ENCODE measurements at regions not wholly inside any gene's neighbourhood (a gene's known extent, or its start where the extent isn't known, plus 50 kb on each side); places are given as distances from the start of the nearest gene placed in this dataset.

GRCh38 chr3:43863966-43864933 lies 173.5 kb downstream of the ABHD5 start:
- no peak for ATAC-seq
- intact Hi-C loops (cut with DNase I): no loop called here
- no peak for DNase-seq (ENCODE audit: low spot score)

- no peak for ATAC-seq
- intact Hi-C loops (cut with DNase I): no loop called here
- DNase-seq (ENCODE audit: low spot score): no peak
These were observed 174.6 kb downstream of the ABHD5 start for GRCh38 chr3:43865351-43865750.

GRCh38 chr3:43865887-43866528 lies 175.3 kb downstream of the ABHD5 start:
- ATAC-seq (no peak), DNase-seq (ENCODE audit: low spot score) (no peak)
- intact Hi-C loops (cut with DNase I): no loop called here

- DNase-seq (ENCODE audit: low spot score): no peak
- ATAC-seq: no peak
- intact Hi-C loops (cut with DNase I): no loop called here
These were observed 176.0 kb downstream of the ABHD5 start for GRCh38 chr3:43866529-43867353.

GRCh38 chr3:43867436-43868072 lies 176.8 kb downstream of the ABHD5 start:
- intact Hi-C loops (cut with DNase I): no loop called here
- ATAC-seq (no peak), DNase-seq (ENCODE audit: low spot score) (no peak)

- ATAC-seq (no peak), DNase-seq (ENCODE audit: low spot score) (no peak)
- intact Hi-C loops (cut with DNase I): no loop called here
These were observed 178.8 kb downstream of the ABHD5 start for GRCh38 chr3:43869491-43869890.

- intact Hi-C loops (cut with DNase I): no loop called here
- DNase-seq (ENCODE audit: low spot score) (no peak), ATAC-seq (no peak)
These were observed 179.4 kb downstream of the ABHD5 start for GRCh38 chr3:43870120-43870519.

GRCh38 chr3:43870844-43871626 lies 180.3 kb downstream of the ABHD5 start:
- DNase-seq (ENCODE audit: low spot score): no peak
- intact Hi-C loops (cut with DNase I): no loop called here
- ATAC-seq: no peak

- ATAC-seq: no peak
- no peak for DNase-seq (ENCODE audit: low spot score)
- intact Hi-C loops (cut with DNase I): no loop called here
These were observed 181.0 kb downstream of the ABHD5 start for GRCh38 chr3:43871627-43872245.

GRCh38 chr3:43872301-43872700 lies 181.6 kb downstream of the ABHD5 start:
- no peak for ATAC-seq
- intact Hi-C loops (cut with DNase I): no loop called here
- DNase-seq (ENCODE audit: low spot score): no peak

GRCh38 chr3:43872901-43873300 lies 182.2 kb downstream of the ABHD5 start:
- DNase-seq (ENCODE audit: low spot score): no peak
- intact Hi-C loops (cut with DNase I): no loop called here
- ATAC-seq: no peak

GRCh38 chr3:43873723-43874122 lies 183.0 kb downstream of the ABHD5 start:
- intact Hi-C loops (cut with DNase I): no loop called here
- ATAC-seq (no peak), DNase-seq (ENCODE audit: low spot score) (no peak)

- intact Hi-C loops (cut with DNase I): no loop called here
- DNase-seq (ENCODE audit: low spot score) (no peak), ATAC-seq (no peak)
These were observed 183.6 kb downstream of the ABHD5 start for GRCh38 chr3:43874290-43874689.

GRCh38 chr3:43874731-43875130 lies 184.0 kb downstream of the ABHD5 start:
- no peak for ATAC-seq
- intact Hi-C loops (cut with DNase I): no loop called here

GRCh38 chr3:43876648-43877047 lies 185.9 kb downstream of the ABHD5 start:
- ATAC-seq (no peak), DNase-seq (ENCODE audit: low spot score) (no peak)
- intact Hi-C loops (cut with DNase I): no loop called here

More at GRCh38 chr3:43874731-43875130, 184.0 kb downstream of the ABHD5 start:
- DNase-seq (ENCODE audit: low spot score): no peak

- ATAC-seq (no peak), DNase-seq (ENCODE audit: low spot score) (no peak)
- intact Hi-C loops (cut with DNase I): no loop called here
These were observed 188.4 kb downstream of the ABHD5 start for GRCh38 chr3:43879166-43879565.

- no peak for ATAC-seq
These were observed 192.4 kb downstream of the ABHD5 start for GRCh38 chr3:43882976-43883680.

More at GRCh38 chr3:43882976-43883680, 192.4 kb downstream of the ABHD5 start:
- intact Hi-C loops (cut with DNase I): no loop called here
- DNase-seq (ENCODE audit: low spot score): no peak

All from sciatic nerve (tissue), 2 donors.